GM23248 (cell line): ENCODE measurements at regions not wholly inside any gene's neighbourhood (a gene's known extent, or its start where the extent isn't known, plus 50 kb on each side); places are given as distances from the start of the nearest gene placed in this dataset.

Experiments
- DNase-seq: peaks from one replicate; pipeline ENCODE4 v3.0.0-alpha.2; 2015
- H2AFZ ChIP-seq: fragments of 200-600 bp; sonication (generic); 2 replicates; pipeline ENCODE4 v1.6.1; 2016; ENCODE audit warnings: antibody characterized with exemption
- H3F3A ChIP-seq: fragments of 200-600 bp; sonication (generic); 2 replicates; pipeline ENCODE4 v1.6.1; 2016; ENCODE audit warnings: mild to moderate bottlenecking, antibody characterized with exemption, mixed run types; ENCODE audit not compliant: insufficient read depth
- H3K27ac ChIP-seq: fragments of 200-600 bp; sonication (generic); 2 replicates; pipeline ENCODE4 v1.5.1; 2016; ENCODE audit warnings: mild to moderate bottlenecking
- H3K27me3 ChIP-seq: fragments of 200-600 bp; sonication (generic); replicated peaks from 2 replicates; pipeline ENCODE4 v1.6.1; 2016; ENCODE audit warnings: mild to moderate bottlenecking; ENCODE audit not compliant: insufficient read depth
- H3K36me3 ChIP-seq: fragments of 200-600 bp; sonication (generic); 2 replicates; pipeline ENCODE4 v1.6.1; 2016; ENCODE audit warnings: low read depth, mild to moderate bottlenecking
- H3K4me1 ChIP-seq: fragments of 200-600 bp; sonication (generic); 2 replicates; pipeline ENCODE4 v1.6.1; 2016; ENCODE audit warnings: mild to moderate bottlenecking; ENCODE audit not compliant: insufficient read depth
- H3K4me2 ChIP-seq: fragments of 200-600 bp; sonication (generic); one replicate; pipeline ENCODE4 v1.6.1; 2016; ENCODE audit warnings: mild to moderate bottlenecking; ENCODE audit not compliant: unreplicated experiment
- H3K4me3 ChIP-seq: fragments of 200-600 bp; sonication (generic); 2 replicates; pipeline ENCODE4 v1.5.1; 2016; ENCODE audit warnings: mild to moderate bottlenecking
- H3K79me2 ChIP-seq: fragments of 200-600 bp; sonication (generic); 2 replicates; pipeline ENCODE4 v1.6.1; 2016; ENCODE audit warnings: mild to moderate bottlenecking; ENCODE audit not compliant: insufficient read depth
- H3K9ac ChIP-seq: fragments of 200-600 bp; sonication (generic); 2 replicates; pipeline ENCODE4 v1.6.1; 2016; ENCODE audit warnings: mild to moderate bottlenecking
- H3K9me2 ChIP-seq: fragments of 200-600 bp; sonication (generic); 2 replicates; pipeline ENCODE4 v1.6.1; 2016; ENCODE audit warnings: mixed run types, mild to moderate bottlenecking, moderate library complexity; ENCODE audit not compliant: insufficient read depth
- H3K9me3 ChIP-seq: fragments of 200-600 bp; sonication (generic); one replicate; pipeline ENCODE4 v1.6.1; 2017; ENCODE audit warnings: low read depth
- H4K20me1 ChIP-seq: fragments of 200-600 bp; sonication (generic); 2 replicates; pipeline ENCODE4 v1.6.0; 2016; ENCODE audit not compliant: insufficient read depth
- EZH2 ChIP-seq: fragments of 200-600 bp; sonication (generic); IDR thresholded peaks from 2 replicates; pipeline ENCODE4 v1.6.1; 2018; ENCODE audit warnings: antibody characterized with exemption, mild to moderate bottlenecking; ENCODE audit not compliant: insufficient read depth, poor library complexity, severe bottlenecking
- EZH2phosphoT487 ChIP-seq: fragments of 200-600 bp; sonication (generic); IDR thresholded peaks from 2 replicates; pipeline ENCODE4 v1.6.1; 2018; ENCODE audit warnings: antibody characterized with exemption, moderate library complexity, mild to moderate bottlenecking, low read depth; ENCODE audit not compliant: insufficient read depth
- WGBS, 2 experiments: methylation state at CpG; one replicate each; pipeline ENCODE4 v1.1.6; 2015 to 2017; ENCODE audit warnings: low lambda C conversion rate in 2 of 2, low coverage in 1 of 2; ENCODE audit errors: missing lambda C conversion rate in 2 of 2; 5-methylcytosine and 5-hydroxymethylcytosine counted together
- in situ Hi-C: fragments of 300-500 bp; cut with MboI; formaldehyde crosslinking; loops from 2 replicates; pipeline ENCODE4 v1.15.0; 2020

DNA sequence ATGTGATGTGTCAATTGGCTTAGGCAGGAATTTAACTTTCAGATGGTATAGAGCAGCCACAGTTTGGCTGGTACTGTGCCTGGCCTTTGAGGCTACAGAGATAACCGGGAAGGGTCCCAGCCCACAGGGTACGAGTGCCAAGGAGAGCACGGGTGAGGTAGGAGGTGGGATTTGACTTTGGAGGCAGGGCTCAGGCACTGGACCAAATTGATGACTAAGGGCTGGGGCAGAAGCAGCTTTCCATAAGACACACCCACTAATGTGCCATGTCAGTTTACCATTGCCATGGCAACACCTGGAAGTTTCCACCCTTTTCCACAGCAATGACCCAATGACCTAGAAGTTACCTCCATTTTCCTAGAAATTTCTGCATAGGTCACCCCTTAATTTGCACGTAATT lies 466.2 kb downstream of the TSHZ3 start:
- no peak overlapping the region for H3K27ac ChIP-seq

DNA sequence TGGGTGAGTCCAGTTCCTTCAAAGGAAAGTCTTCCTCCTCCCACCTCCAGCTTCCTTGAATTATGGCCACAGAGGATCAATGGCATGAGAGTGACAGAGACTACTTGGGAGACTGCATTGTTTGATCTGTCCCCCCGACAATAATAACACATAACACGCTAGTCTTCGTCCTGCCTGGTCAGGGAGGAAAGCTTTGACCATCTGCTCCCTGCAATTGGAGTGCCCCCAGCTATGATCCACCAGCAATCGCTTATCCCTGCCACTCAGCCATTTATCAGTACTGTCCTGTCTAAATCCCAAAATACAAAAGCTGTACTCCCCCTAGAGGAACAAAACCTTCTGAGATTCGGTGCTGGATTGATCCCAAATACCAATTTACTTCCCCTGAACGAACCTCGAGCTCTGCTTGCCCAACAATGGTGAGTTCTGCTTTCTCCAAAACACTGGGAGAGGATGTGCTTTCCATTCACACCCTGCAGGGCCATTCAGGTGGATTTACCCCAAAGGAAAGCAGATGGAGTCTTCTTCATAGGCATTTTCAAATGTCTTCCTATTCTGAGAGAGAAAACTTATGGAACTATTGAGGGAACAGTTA lies 466.7 kb downstream of the TSHZ3 start:
- H3K4me2 ChIP-seq, result no peak overlapping the region
- H4K20me1 ChIP-seq, result no peaks in the 10 kb centered on the region
- H3K27ac ChIP-seq, result no peak overlapping the region
- 32 to 39% methylated on average over 7 of the region's 7 CpGs for WGBS, 2 experiments
- H3K36me3 ChIP-seq, result no peaks in the 10 kb centered on the region
- no peaks in the 10 kb centered on the region for H3K9me3 ChIP-seq
- H2AFZ ChIP-seq, result no peak overlapping the region
- no peaks in the 10 kb centered on the region for H3K79me2 ChIP-seq
- H3F3A ChIP-seq, result no peaks in the 10 kb centered on the region
- in situ Hi-C loops, result no loop called here
- TF ChIP-seq EZH2phosphoT487 (no peak), EZH2 (no peak)
- no peaks in the 10 kb centered on the region for H3K9me2 ChIP-seq
- no peak overlapping the region for H3K4me3 ChIP-seq
- DNase-seq, result no peak
- no peaks in the 10 kb centered on the region for H3K4me1 ChIP-seq
- H3K27me3 ChIP-seq, result no peaks in the 10 kb centered on the region; the same call in 1 of the 2 replicates
- no peak overlapping the region for H3K9ac ChIP-seq

More for the DNA sequence above, 466.2 kb downstream of the TSHZ3 start:
- Histone ChIP-seq H3K9ac (no peak overlapping the region), H3K27me3 (no peaks in the 10 kb centered on the region; the same call in 1 of the 2 replicates), H4K20me1 (no peaks in the 10 kb centered on the region), H3K79me2 (no peaks in the 10 kb centered on the region), H3F3A (no peaks in the 10 kb centered on the region), H3K4me2 (no peak overlapping the region), H3K4me1 (no peaks in the 10 kb centered on the region), H3K4me3 (no peak overlapping the region), H3K9me3 (no peaks in the 10 kb centered on the region), H2AFZ (no peak overlapping the region), H3K9me2 (no peaks in the 10 kb centered on the region), H3K36me3 (no peaks in the 10 kb centered on the region)
- no peak for DNase-seq
- in situ Hi-C loops, result no loop called here
- WGBS, 2 experiments, result 25 to 30% methylated on average over 4 of the region's 4 CpGs
- TF ChIP-seq EZH2phosphoT487 (no peak), EZH2 (no peak)

DNA sequence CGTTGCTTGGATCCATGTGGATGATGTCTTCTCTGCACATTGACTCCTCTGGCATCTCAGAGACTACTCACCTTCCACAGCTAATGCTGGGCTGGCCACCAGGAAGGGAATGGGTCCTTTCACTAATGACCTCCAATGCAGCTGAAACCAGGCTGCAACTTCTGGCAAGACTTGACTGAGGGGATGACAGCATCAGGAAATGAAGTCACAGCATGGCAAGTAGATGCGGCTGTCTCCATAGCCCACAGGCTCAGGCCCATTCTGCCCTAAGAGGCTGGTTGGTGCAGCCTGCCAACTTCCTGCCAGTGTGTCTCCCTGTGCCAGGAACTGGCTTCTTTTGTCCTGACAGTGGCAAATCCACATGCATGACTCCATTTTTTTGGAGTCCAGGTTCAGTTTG lies 467.3 kb downstream of the TSHZ3 start:
- no peak overlapping the region for H3K4me3 ChIP-seq
- no peak for TF ChIP-seq EZH2
- TF ChIP-seq EZH2phosphoT487, result no peak
- H3K36me3 ChIP-seq, result no peaks in the 10 kb centered on the region
- H3K27me3 ChIP-seq, result no peaks in the 10 kb centered on the region; the same call in 1 of the 2 replicates
- no peaks in the 10 kb centered on the region for H4K20me1 ChIP-seq
- H3K9me2 ChIP-seq, result no peaks in the 10 kb centered on the region
- H3K79me2 ChIP-seq, result no peaks in the 10 kb centered on the region
- no peak overlapping the region for H3K4me2 ChIP-seq
- 19 to 35% methylated on average over 2 of the region's 2 CpGs for WGBS, 2 experiments
- no peak overlapping the region for H3K9ac ChIP-seq
- DNase-seq, result no peak
- in situ Hi-C loops, result no loop called here
- no peaks in the 10 kb centered on the region for H3F3A ChIP-seq
- no peak overlapping the region for H3K27ac ChIP-seq
- no peak overlapping the region for H2AFZ ChIP-seq
- H3K4me1 ChIP-seq, result no peaks in the 10 kb centered on the region
- no peaks in the 10 kb centered on the region for H3K9me3 ChIP-seq

DNA sequence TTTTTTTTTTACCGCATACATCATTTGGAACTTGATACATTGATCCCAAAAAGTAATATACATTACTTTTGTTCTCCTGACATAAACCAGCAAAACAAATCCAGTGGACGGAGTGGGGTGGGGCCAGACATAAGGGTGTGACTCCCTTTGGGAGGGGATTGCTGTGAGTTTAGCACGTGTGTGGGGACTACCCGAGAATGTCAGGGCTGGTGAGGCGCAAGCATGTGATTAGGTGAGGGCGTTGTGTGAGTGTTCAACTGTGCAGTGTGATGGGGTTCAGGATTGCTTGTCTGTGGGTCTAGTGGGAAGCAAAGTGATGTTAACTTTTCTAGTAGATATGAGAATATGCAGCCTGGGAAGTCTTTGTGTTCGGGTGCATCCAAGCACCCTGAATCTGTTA lies 468.0 kb downstream of the TSHZ3 start:
- no peak for DNase-seq
- Histone ChIP-seq H3K4me1 (no peaks in the 10 kb centered on the region), H3K4me2 (no peak overlapping the region), H3K9me3 (no peaks in the 10 kb centered on the region), H3K9ac (no peak overlapping the region), H3K79me2 (no peaks in the 10 kb centered on the region), H3K27ac (no peak overlapping the region), H3K36me3 (no peaks in the 10 kb centered on the region), H3K9me2 (no peaks in the 10 kb centered on the region), H3K4me3 (no peak overlapping the region), H4K20me1 (no peaks in the 10 kb centered on the region), H2AFZ (no peak overlapping the region), H3F3A (no peaks in the 10 kb centered on the region), H3K27me3 (no peaks in the 10 kb centered on the region; the same call in 1 of the 2 replicates)
- TF ChIP-seq EZH2, result no peak
- no peak for TF ChIP-seq EZH2phosphoT487
- WGBS, 2 experiments, result 42 to 47% methylated on average over 7 of the region's 7 CpGs
- in situ Hi-C loops, result no loop called here
